HG02852 (cell line): ENCODE measurements at regions not wholly inside any gene's neighbourhood (a gene's known extent, or its start where the extent isn't known, plus 50 kb on each side); places are given as distances from the start of the nearest gene placed in this dataset.

Experiments
- ATAC-seq: cut with Tn5 transposase; IDR thresholded peaks from one replicate; pipeline ENCODE4 v1.9.1; 2021; ENCODE audit warnings: mild to moderate bottlenecking, moderate library complexity; ENCODE audit not compliant: unreplicated experiment

DNA sequence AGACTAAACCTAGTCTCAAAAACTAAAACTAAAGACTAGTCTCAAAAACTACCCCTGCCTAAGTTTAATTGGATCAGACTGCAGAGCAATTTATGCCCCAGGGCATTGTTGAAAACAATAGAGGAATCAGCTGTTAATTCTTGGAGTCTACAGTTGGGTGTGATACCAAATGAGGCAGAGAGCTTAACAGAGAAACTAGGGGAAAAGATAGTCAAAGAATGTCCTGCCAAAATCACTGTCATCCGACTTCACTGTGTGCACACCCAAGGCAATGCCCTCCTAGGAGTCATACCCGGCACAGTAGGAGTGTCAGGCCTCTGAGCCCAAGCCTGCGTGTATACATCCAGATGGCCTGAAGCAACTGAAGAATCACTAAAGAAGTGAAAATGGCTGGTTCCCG lies 90.5 kb upstream of the TOMM7 start:
- ATAC-seq: no peak

DNA sequence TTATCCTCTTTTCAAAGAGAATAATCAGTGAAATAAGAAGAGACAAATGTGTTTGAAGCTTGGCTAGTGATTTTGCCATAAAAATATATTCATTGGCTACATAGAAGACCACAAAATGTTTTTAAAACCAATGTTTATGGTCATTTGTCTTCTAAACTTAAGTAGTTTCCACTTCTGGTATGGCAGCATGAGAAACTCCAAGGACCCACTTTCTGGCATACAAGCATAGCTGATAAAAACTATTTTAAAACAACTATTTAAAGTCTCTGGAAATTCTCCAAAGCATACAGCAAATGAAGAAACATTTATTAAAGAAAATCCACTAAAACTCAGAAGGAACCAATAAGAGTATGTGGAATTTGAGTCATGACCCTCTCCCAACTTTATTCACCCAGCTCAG lies 89.2 kb upstream of the TOMM7 start:
- ATAC-seq: no peak

DNA sequence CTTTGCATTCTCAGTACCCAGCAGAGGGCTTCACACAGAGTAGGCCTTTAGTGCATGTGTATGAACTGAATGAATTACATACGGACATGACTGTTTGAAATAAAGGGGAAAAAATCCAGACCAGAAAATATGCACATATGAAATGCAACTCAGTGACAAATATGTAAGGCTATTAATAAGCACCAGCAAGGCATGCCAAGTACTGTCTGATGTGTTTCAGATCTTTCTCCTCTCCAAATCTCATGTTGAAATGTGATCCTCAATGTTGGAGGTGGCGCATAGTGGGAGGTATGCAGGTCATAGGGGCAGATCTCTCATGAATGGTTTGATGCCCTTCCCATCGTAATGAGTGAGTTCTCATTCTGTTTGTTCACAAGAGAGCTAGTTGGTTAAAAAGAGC lies 87.3 kb upstream of the TOMM7 start:
- no peak for ATAC-seq

DNA sequence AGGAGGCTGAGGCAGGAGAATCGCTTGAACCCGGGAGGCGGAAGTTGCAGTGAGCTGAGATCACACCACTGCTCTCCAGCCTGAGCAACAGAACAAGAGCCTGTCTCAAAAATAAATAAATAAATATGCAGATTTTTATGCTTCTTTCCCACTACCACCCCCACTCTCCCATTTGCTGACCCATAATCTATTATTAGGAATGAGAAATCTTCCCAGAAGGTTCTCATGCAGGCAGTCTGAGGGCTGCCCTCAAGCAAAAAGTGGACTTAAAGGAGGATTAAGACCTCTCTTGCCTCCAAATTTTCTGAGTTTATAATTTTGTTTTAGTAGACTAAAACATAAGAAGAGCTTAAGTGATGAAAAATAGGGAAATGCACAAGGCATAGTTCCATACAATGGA lies 85.2 kb upstream of the TOMM7 start:
- ATAC-seq: no peak

DNA sequence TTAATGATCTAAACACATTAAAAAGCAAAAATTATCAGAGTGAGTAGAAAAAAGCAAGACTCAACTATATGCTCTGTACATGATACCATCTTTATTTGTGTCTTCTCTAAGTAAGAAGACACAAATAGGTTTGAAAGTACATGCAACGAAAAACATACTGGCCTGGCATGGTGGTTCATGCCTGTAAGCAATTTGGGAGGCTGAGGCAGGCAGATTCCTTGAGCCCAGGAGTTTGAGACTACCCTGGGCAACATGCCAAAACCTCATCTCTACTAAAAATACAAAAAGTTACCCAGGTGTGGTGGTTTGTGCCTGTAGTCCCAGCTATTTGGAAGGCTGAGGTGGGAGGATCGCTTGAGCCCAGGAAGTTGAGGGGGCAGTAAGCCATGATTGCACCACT lies 78.1 kb upstream of the TOMM7 start:
- no peak for ATAC-seq

- ATAC-seq: no peak
Measured at GRCh38 chr7:22900101-22900500, 77.5 kb upstream of the TOMM7 start.

DNA sequence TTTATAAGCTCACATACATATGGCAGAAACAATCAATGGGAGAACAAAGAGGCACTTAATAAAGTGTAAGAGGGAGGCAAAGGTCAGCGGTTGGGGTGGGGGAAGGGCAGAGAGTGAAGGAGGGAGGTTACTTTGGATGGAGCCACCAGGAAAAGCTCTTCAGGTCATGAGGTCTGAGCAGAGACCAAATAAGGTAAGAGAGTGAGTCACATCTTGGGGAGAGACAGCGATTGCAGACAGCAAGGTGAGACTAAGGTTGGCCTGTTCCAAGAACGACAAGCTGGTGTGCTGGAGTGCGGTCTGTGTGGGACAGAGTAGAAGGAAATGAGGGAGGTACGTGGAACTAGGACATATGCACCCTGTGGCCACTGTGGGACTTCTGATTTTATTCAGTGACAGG lies 74.3 kb upstream of the TOMM7 start:
- no peak for ATAC-seq

- no peak for ATAC-seq
Measured at GRCh38 chr7:22895828-22896165, 73.1 kb upstream of the TOMM7 start.

DNA sequence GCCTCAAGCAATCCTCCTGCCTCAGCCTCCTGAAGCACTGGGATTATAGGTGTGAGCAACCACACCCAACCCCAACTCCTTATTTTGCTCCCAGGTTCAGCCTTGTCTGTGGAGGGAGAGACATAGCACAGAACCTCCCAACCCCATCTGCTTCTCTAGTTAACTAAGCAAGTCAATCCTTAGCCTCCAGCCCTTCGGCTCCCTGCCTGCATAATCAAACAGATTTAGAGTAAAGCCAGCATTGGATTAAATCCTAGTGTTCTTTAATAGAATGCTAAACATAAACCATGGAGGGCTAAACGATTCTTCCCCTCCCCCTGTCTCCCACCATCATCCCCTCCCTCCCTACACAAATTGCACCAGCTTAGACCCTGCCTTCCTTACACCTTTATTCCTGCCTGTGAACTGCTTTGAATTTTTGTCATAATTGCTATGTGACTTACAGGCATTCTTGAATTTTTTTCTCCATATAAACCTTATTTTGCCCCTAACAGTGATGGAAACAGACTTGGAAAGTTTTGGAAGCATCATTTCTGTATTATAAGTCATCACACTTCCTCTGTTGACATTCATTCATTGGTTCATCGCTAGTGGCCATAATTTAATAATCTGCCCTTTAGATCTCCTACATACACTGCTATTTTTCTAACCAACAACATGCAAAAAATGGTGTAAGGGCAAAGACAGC lies 72.6 kb upstream of the TOMM7 start:
- ATAC-seq: no peak

- ATAC-seq: no peak
Measured at GRCh38 chr7:22894546-22894945, 71.9 kb upstream of the TOMM7 start.

DNA sequence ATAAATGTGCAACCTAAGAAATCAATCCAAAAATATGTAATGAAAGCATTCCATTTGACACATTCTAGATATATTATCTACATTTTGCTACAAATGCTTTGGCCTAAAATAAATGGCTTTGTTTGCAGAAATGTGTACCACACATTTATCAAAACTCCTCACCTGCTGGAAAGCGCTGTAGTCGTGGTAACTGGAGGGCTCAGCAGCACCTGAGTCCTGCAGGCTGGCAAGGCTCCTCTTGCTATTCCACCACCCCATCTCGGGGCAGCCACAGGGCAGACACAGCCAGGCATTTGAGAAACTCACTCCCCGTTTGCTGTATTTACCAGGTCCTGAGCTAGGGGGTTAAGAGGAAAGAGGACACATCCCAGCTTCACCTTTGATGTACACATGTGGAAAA lies 68.1 kb upstream of the TOMM7 start:
- no peak for ATAC-seq

DNA sequence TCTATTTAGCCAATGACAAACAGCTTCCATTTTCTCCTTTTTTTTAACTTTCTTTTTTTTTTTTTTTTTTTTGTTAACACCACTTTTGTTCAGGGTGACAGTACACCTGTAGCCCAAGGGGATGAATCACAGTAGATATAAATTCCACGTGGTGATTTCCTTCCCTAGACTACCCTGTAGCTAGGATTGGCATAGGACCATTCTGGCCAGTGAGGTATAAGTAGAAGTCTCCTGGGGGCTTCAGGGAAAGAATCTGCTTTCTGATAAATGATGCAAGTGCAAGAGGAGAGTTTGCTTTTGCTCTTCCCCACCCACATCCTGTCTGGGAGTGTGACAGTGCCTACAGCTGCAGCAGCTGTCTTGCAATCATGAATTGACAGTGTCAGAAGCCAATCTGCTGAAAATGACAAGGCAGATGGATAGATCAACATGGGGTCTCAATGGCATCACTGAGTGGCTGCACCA lies 63.2 kb upstream of the TOMM7 start:
- peak; percentile 92 for ATAC-seq

- peak; percentile 47 for ATAC-seq
Measured at GRCh38 chr7:22884911-22885788, 62.5 kb upstream of the TOMM7 start.

DNA sequence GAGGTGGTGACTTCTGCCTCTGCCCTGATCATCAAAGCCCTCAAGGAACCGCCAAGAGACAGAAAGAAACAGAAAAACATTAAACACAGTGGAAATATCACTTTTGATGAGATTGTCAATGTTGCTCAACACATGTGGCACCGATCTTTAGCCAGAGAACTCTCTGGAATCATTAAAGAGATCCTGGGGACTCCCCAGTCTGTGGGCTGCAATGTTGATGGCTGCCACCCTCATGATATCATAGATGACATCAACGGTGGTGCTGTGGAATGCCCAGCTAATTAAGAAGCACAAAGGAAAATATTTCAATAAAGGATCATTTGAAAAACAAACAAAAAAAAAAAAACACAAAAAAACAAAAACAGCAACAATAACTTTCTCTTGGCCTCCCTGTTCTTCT lies 59.5 kb upstream of the TOMM7 start:
- ATAC-seq: no peak

DNA sequence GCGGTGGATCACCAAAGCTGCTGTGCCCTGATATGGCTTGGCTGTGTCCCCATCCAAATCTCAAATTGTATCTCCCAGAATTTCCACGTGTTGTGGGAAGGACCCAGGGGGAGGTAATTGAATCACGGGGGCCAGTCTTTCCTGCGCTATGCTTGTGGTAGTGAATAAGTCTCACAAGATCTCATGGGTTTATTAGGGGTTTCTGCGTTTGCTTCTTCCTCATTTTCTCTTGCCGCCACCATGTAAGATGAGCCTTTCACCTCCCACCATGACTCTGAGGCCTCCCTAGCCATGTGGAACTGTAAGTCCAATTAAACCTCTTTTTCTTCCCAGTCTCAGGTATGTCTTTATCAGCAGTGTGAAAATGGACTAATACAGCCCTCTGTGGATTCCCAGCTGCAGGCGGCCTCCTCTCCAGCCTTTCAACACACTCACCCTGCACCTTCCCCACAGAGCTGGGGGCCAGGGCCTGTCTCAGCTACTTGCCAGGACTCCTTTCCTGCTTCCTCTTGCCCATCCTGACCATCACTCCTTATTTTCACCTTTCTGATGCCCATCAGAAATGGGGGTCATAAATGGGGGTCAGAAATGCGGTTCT lies 57.2 kb upstream of the TOMM7 start:
- no peak for ATAC-seq

- no peak for ATAC-seq
Measured at GRCh38 chr7:22879280-22879679, 56.6 kb upstream of the TOMM7 start.

DNA sequence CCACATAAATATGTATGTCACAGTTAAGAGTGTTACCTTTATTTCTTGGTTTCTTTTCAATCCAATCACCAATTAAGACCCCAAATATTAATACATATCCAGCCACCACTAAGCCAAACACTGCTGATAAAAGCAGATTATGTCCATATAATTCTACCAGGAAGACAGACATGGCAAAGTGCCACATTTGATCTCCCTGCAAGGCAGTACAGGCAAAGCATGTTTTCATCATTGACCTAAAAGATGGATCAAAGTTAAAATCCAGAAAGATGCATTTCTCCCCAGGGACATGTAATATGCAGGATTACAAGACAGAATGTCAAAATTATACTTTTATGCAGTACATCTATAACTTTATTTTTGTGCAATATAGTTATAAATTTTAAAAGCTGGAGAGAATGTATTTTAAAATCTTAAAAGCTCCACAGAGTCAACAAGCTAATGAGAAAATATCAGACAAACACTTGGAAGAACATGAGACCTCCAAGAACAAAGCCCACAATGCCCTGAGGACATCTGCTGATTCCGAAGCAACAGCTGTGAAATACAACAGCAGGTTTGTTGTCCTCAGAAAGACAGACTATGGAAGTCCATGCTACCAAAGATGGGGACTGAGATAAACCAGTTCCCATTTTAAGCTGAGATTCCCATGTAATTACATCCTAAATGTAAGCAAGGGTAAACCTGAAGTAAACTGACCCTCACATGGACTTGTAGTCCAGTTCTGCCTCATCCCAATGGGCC lies 54.5 kb upstream of the TOMM7 start:
- ATAC-seq: no peak

DNA sequence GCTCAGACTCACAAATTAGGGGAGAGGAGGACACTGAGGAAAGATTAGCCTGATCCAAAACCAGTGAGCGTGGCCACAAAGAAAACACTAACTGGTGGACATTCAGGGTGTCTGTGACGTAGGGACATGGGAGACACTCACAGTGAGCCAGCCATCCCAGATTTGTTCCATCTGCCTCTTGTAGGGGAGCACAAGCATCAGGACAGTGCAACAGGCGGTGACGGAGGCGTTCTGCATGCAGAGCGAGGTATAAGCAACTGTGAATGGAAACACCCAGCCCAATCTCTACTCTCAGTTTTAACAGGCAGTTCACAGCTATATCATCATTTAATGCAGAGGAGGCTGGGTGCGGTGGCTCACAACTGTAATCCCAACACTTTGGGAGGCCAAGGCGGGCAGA lies 52.8 kb upstream of the TOMM7 start:
- ATAC-seq: no peak

DNA sequence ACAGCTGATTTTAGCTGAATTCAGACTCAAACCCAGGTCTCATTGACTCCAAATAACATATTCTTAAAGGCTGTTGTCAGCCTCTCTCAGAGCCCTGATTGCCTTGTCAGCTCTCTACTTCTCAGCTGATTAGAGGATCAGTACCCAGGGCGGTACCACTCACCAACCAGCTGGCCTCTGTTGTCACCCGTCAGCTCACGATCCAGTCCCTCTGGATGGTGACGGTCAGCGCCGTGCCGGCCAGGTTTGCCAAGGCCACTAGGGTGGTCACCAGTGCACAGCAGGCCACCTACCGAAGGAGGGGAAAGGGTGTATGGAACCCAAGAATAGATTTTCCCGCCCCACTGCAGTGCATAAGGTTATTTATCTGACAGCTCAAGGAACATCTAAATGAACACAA lies 52.3 kb upstream of the TOMM7 start:
- no peak for ATAC-seq
